B cell (primary cell): ENCODE measurements at regions not wholly inside any gene's neighbourhood (a gene's known extent, or its start where the extent isn't known, plus 50 kb on each side); places are given as distances from the start of the nearest gene placed in this dataset.

Source experiments
- ATAC-seq: fragments of 200-7000 bp; cut with Tn5 transposase; one replicate; pipeline ENCODE4 v1.10.0; 2021; ENCODE audit warnings: low read depth, mild to moderate bottlenecking, moderate number of reproducible peaks, moderate library complexity
- CTCF ChIA-PET: fragments of 350-600 bp; sonication (Branson Sonifier 250); formaldehyde crosslinking; loops from one replicate; lab custom pipeline; 2021; ENCODE audit warnings: antibody characterized with exemption, inconsistent platforms; lab: Charles Lee
- POLR2A ChIA-PET: fragments of 350-600 bp; sonication (Branson Sonifier 250); formaldehyde crosslinking; loops from one replicate; lab custom pipeline; 2021; ENCODE audit warnings: antibody characterized with exemption; lab: Charles Lee
- DNase-seq: peaks from one replicate; pipeline ENCODE4 v3.0.0; 2013
- H2AFZ ChIP-seq: 2 replicates; pipeline ENCODE4 v1.6.1; 2012; ENCODE audit warnings: mild to moderate bottlenecking, low read depth, low read length; ENCODE audit not compliant: insufficient read depth, poor library complexity, severe bottlenecking
- H3K27ac ChIP-seq, 2 donors: 1 replicate in 1 of 2; 2 replicates in 1 of 2; pipeline ENCODE4 v1.5.1; 2012 to 2013; ENCODE audit warnings: low read length in 2 of 2, mild to moderate bottlenecking in 2 of 2, moderate library complexity in 1 of 2
- H3K27me3 ChIP-seq, 4 experiments: fragments of 200-600 bp in 1 of 4; sonication (generic) in 1 of 4; replicated peaks in 1 of 4; 1 replicate in 2 of 4; 2 replicates in 2 of 4; pipeline versions ENCODE4 v1.6.1 to v1.7.0; 2013 to 2016; ENCODE audit warnings: low read length in 3 of 4, mild to moderate bottlenecking in 2 of 4, mixed read lengths in 1 of 4, moderate library complexity in 1 of 4; ENCODE audit not compliant: insufficient read depth in 4 of 4, control insufficient read depth in 3 of 4; ENCODE audit errors: control extremely low read depth in 1 of 4
- H3K36me3 ChIP-seq, 2 experiments: replicated peaks in 1 of 2; 1 replicate in 1 of 2; 2 replicates in 1 of 2; pipeline versions ENCODE4 v1.6.1 to v1.7.1; 2013; ENCODE audit warnings: low read length in 1 of 2; ENCODE audit not compliant: insufficient read depth in 2 of 2, control insufficient read depth in 1 of 2; ENCODE audit errors: control extremely low read depth in 1 of 2, extremely low read depth in 1 of 2
- H3K4me1 ChIP-seq, 2 donors: fragments of 200-600 bp in 1 of 2; sonication (generic) in 1 of 2; 1 replicate in 1 of 2; 2 replicates in 1 of 2; pipeline versions ENCODE4 v1.5.1 to v1.6.1; 2013 to 2017; ENCODE audit warnings: low read length in 2 of 2; ENCODE audit not compliant: control insufficient read depth in 2 of 2, insufficient read depth in 2 of 2
- H3K4me2 ChIP-seq: replicated peaks from 2 replicates; pipeline ENCODE3; 2012; ENCODE audit warnings: mild to moderate bottlenecking, low read depth, low read length; ENCODE audit not compliant: poor library complexity, severe bottlenecking
- H3K4me3 ChIP-seq, 5 experiments: fragments of 200-600 bp in 1 of 5; sonication (generic) in 1 of 5; 1 replicate in 3 of 5; 2 replicates in 2 of 5; pipeline versions ENCODE4 v1.5.1 to v1.7.0; 2011 to 2016; ENCODE audit warnings: low read length in 4 of 5, mild to moderate bottlenecking in 4 of 5, low read depth in 2 of 5, control low read depth in 1 of 5, moderate library complexity in 1 of 5; ENCODE audit not compliant: insufficient read depth in 1 of 5; ENCODE audit errors: control extremely low read depth in 1 of 5, extremely low read depth in 1 of 5
- H3K79me2 ChIP-seq: fragments of 200-600 bp; sonication (generic); one replicate; pipeline ENCODE4 v1.6.0; 2016; ENCODE audit warnings: low read length; ENCODE audit not compliant: control insufficient read depth, insufficient read depth
- H3K9ac ChIP-seq: fragments of 200-600 bp; sonication (generic); 2 replicates; pipeline ENCODE4 v1.6.1; 2017; ENCODE audit warnings: mild to moderate bottlenecking, low read length, moderate library complexity
- H3K9me3 ChIP-seq, 3 donors: one replicate each; pipeline versions ENCODE4 v1.6.1 to v1.7.1; 2013; ENCODE audit warnings: low read length in 2 of 3; ENCODE audit not compliant: control insufficient read depth in 2 of 3, insufficient read depth in 1 of 3; ENCODE audit errors: control extremely low read depth in 1 of 3
- H4K20me1 ChIP-seq: 2 replicates; pipeline ENCODE4 v1.6.0; 2012; ENCODE audit warnings: mild to moderate bottlenecking, low read length; ENCODE audit not compliant: insufficient read depth, control insufficient read depth, poor library complexity, severe bottlenecking
- H3K27ac Mint-ChIP-seq: one replicate; pipeline ENCODE4 v1.8.0; 2021; ENCODE audit warnings: mixed read lengths
- H3K27me3 Mint-ChIP-seq: one replicate; pipeline ENCODE4 v1.8.0; 2021; ENCODE audit warnings: mixed read lengths
- H3K4me1 Mint-ChIP-seq: one replicate; pipeline ENCODE4 v1.8.0; 2021; ENCODE audit warnings: mixed read lengths
- H3K4me3 Mint-ChIP-seq: one replicate; pipeline ENCODE4 v1.8.0; 2021; ENCODE audit warnings: mixed read lengths
- H3K9me3 Mint-ChIP-seq: one replicate; pipeline ENCODE4 v1.8.0; 2022; ENCODE audit warnings: mixed read lengths; ENCODE audit not compliant: insufficient read depth
- CTCF ChIP-seq: fragments of 200-600 bp; IDR thresholded peaks from one replicate; pipeline ENCODE4 v1.8.0; 2022; ENCODE audit warnings: antibody characterized with exemption, mild to moderate bottlenecking
- EZH2 ChIP-seq: IDR thresholded peaks from 2 replicates; pipeline ENCODE4 v1.6.1; 2012; ENCODE audit warnings: borderline replicate concordance, low read depth, mild to moderate bottlenecking, moderate library complexity, low read length; ENCODE audit not compliant: insufficient read depth, poor library complexity, severe bottlenecking
- WGBS: methylation state at CpG from one replicate; pipeline ENCODE4 v1.1.5; 2013; ENCODE audit warnings: missing lambda C conversion rate; ENCODE audit not compliant: insufficient coverage; 5-methylcytosine and 5-hydroxymethylcytosine counted together
- intact Hi-C: fragments of 100-400 bp; cut with micrococcal nuclease; formaldehyde crosslinking; loops from one replicate; pipeline ENCODE4 v1.10.0; 2022

GRCh38 chr3:194072691-194073279 is 63.2 kb upstream of the HES1 start:
- H3K36me3 ChIP-seq, result no peaks in the 10 kb centered on the region
- H3K9me3 ChIP-seq, result peaks cover 0 to 10% (median 7%) of the 10 kb centered on the region in 3 donors
- H2AFZ ChIP-seq, result no peak overlapping the region
- no peak for DNase-seq
- H3K4me1 Mint-ChIP-seq, result peaks cover 34% of the 10 kb centered on the region
- ChIA-PET CTCF (interaction anchor here (1.1 to 3.6 kb wide), 4 partner anchors 10 to 103 kb away, joined by 3 to 30 read pairs (median 4); partner anchors contain the start of gene HES1), POLR2A (no interaction called here)
- no peaks in the 10 kb centered on the region for H3K9me3 Mint-ChIP-seq
- H3K9ac ChIP-seq, result no peak overlapping the region
- no peak overlapping the region for H3K27ac Mint-ChIP-seq
- no peak overlapping the region for H3K4me2 ChIP-seq
- no peaks in the 10 kb centered on the region for H3K27me3 ChIP-seq
- no peak overlapping the region for H3K27ac ChIP-seq
- H3K79me2 ChIP-seq, result no peaks in the 10 kb centered on the region
- 88% methylated on average over 2 of the region's 4 CpGs for WGBS
- H3K27me3 Mint-ChIP-seq, result no peaks in the 10 kb centered on the region
- H3K4me3 Mint-ChIP-seq, result peak overlapping the region; percentile 62
- ATAC-seq, result no peak
- peaks cover 15 to 22% of the 10 kb centered on the region in 2 donors for H3K4me1 ChIP-seq
- intact Hi-C loops, result no loop called here
- H4K20me1 ChIP-seq, result no peaks in the 10 kb centered on the region
- no peak overlapping the region for H3K4me3 ChIP-seq
- TF ChIP-seq EZH2 (no peak), CTCF (no peak)

- TF ChIP-seq EZH2 (no peak), CTCF (no peak)
- Histone ChIP-seq H3K4me1 (peaks cover 15 to 22% of the 10 kb centered on the region in 2 donors), H2AFZ (no peak overlapping the region), H3K27ac (no peak overlapping the region), H3K4me2 (no peak overlapping the region), H3K4me3 (no peak overlapping the region), H4K20me1 (no peaks in the 10 kb centered on the region), H3K9me3 (peaks cover 0 to 10% (median 7%) of the 10 kb centered on the region in 3 donors), H3K27me3 (no peaks in the 10 kb centered on the region), H3K79me2 (no peaks in the 10 kb centered on the region), H3K9ac (no peak overlapping the region), H3K36me3 (no peaks in the 10 kb centered on the region)
- CTCF ChIA-PET, result no interaction called here
- Mint-ChIP-seq H3K27ac (no peak overlapping the region), H3K4me1 (peaks cover 34% of the 10 kb centered on the region), H3K27me3 (no peaks in the 10 kb centered on the region), H3K9me3 (no peaks in the 10 kb centered on the region), H3K4me3 (no peak overlapping the region)
- intact Hi-C loops, result no loop called here
- POLR2A ChIA-PET, result interaction anchor here (1.1 kb wide), 1 partner anchor 27 kb away, joined by 4 read pairs; no protein-coding TSS in a partner anchor
- no CpG with 5 or more reads among the region's 1 CpG for whole genome bisulfite sequencing
- ATAC-seq, result no peak
- DNase-seq, result no peak
These were observed 62.0 kb upstream of the HES1 start for GRCh38 chr3:194073926-194074325.
